ENCODE measurements at regions not wholly inside any gene's neighbourhood (a gene's known extent, or its start where the extent isn't known, plus 50 kb on each side); places are given as distances from the start of the nearest gene placed in this dataset.

- TF ChIP-seq FOXJ3 (CRISPR knock-in tag; IDR thresholded peaks at IDR 0.05; ENCODE audit: borderline replicate concordance) (no peak), ATF3 (CRISPR knock-in tag; conservative IDR thresholded peaks at IDR 0.05) (no peak), NFYB (CRISPR knock-in tag; conservative IDR thresholded peaks at IDR 0.05; ENCODE audit: low read depth) (no peak)
These were observed 293.4 kb upstream of the MME start for GRCh38 chr3:154786724-154787123.

Measured in WTC11 (cell line).